B cell (primary cell): ENCODE measurements at regions not wholly inside any gene's neighbourhood (a gene's known extent, or its start where the extent isn't known, plus 50 kb on each side); places are given as distances from the start of the nearest gene placed in this dataset.

Experiments used
- ATAC-seq: fragments of 200-7000 bp; cut with Tn5 transposase; one replicate; pipeline ENCODE4 v1.10.0; 2021; ENCODE audit warnings: low read depth, mild to moderate bottlenecking, moderate number of reproducible peaks, moderate library complexity
- CTCF ChIA-PET: fragments of 350-600 bp; sonication (Branson Sonifier 250); formaldehyde crosslinking; loops from one replicate; lab custom pipeline; 2021; ENCODE audit warnings: antibody characterized with exemption, inconsistent platforms; lab: Charles Lee
- POLR2A ChIA-PET: fragments of 350-600 bp; sonication (Branson Sonifier 250); formaldehyde crosslinking; loops from one replicate; lab custom pipeline; 2021; ENCODE audit warnings: antibody characterized with exemption; lab: Charles Lee
- DNase-seq: peaks from one replicate; pipeline ENCODE4 v3.0.0; 2013
- H2AFZ ChIP-seq: 2 replicates; pipeline ENCODE4 v1.6.1; 2012; ENCODE audit warnings: mild to moderate bottlenecking, low read depth, low read length; ENCODE audit not compliant: insufficient read depth, poor library complexity, severe bottlenecking
- H3K27ac ChIP-seq, 2 donors: 1 replicate in 1 of 2; 2 replicates in 1 of 2; pipeline ENCODE4 v1.5.1; 2012 to 2013; ENCODE audit warnings: low read length in 2 of 2, mild to moderate bottlenecking in 2 of 2, moderate library complexity in 1 of 2
- H3K27me3 ChIP-seq, 4 experiments: fragments of 200-600 bp in 1 of 4; sonication (generic) in 1 of 4; replicated peaks in 1 of 4; 1 replicate in 2 of 4; 2 replicates in 2 of 4; pipeline versions ENCODE4 v1.6.1 to v1.7.0; 2013 to 2016; ENCODE audit warnings: low read length in 3 of 4, mild to moderate bottlenecking in 2 of 4, mixed read lengths in 1 of 4, moderate library complexity in 1 of 4; ENCODE audit not compliant: insufficient read depth in 4 of 4, control insufficient read depth in 3 of 4; ENCODE audit errors: control extremely low read depth in 1 of 4
- H3K36me3 ChIP-seq, 2 experiments: replicated peaks in 1 of 2; 1 replicate in 1 of 2; 2 replicates in 1 of 2; pipeline versions ENCODE4 v1.6.1 to v1.7.1; 2013; ENCODE audit warnings: low read length in 1 of 2; ENCODE audit not compliant: insufficient read depth in 2 of 2, control insufficient read depth in 1 of 2; ENCODE audit errors: control extremely low read depth in 1 of 2, extremely low read depth in 1 of 2
- H3K4me1 ChIP-seq, 2 donors: fragments of 200-600 bp in 1 of 2; sonication (generic) in 1 of 2; 1 replicate in 1 of 2; 2 replicates in 1 of 2; pipeline versions ENCODE4 v1.5.1 to v1.6.1; 2013 to 2017; ENCODE audit warnings: low read length in 2 of 2; ENCODE audit not compliant: control insufficient read depth in 2 of 2, insufficient read depth in 2 of 2
- H3K4me2 ChIP-seq: replicated peaks from 2 replicates; pipeline ENCODE3; 2012; ENCODE audit warnings: mild to moderate bottlenecking, low read depth, low read length; ENCODE audit not compliant: poor library complexity, severe bottlenecking
- H3K4me3 ChIP-seq, 5 experiments: fragments of 200-600 bp in 1 of 5; sonication (generic) in 1 of 5; 1 replicate in 3 of 5; 2 replicates in 2 of 5; pipeline versions ENCODE4 v1.5.1 to v1.7.0; 2011 to 2016; ENCODE audit warnings: low read length in 4 of 5, mild to moderate bottlenecking in 4 of 5, low read depth in 2 of 5, control low read depth in 1 of 5, moderate library complexity in 1 of 5; ENCODE audit not compliant: insufficient read depth in 1 of 5; ENCODE audit errors: control extremely low read depth in 1 of 5, extremely low read depth in 1 of 5
- H3K79me2 ChIP-seq: fragments of 200-600 bp; sonication (generic); one replicate; pipeline ENCODE4 v1.6.0; 2016; ENCODE audit warnings: low read length; ENCODE audit not compliant: control insufficient read depth, insufficient read depth
- H3K9ac ChIP-seq: fragments of 200-600 bp; sonication (generic); 2 replicates; pipeline ENCODE4 v1.6.1; 2017; ENCODE audit warnings: mild to moderate bottlenecking, low read length, moderate library complexity
- H3K9me3 ChIP-seq, 3 donors: one replicate each; pipeline versions ENCODE4 v1.6.1 to v1.7.1; 2013; ENCODE audit warnings: low read length in 2 of 3; ENCODE audit not compliant: control insufficient read depth in 2 of 3, insufficient read depth in 1 of 3; ENCODE audit errors: control extremely low read depth in 1 of 3
- H4K20me1 ChIP-seq: 2 replicates; pipeline ENCODE4 v1.6.0; 2012; ENCODE audit warnings: mild to moderate bottlenecking, low read length; ENCODE audit not compliant: insufficient read depth, control insufficient read depth, poor library complexity, severe bottlenecking
- H3K27ac Mint-ChIP-seq: one replicate; pipeline ENCODE4 v1.8.0; 2021; ENCODE audit warnings: mixed read lengths
- H3K27me3 Mint-ChIP-seq: one replicate; pipeline ENCODE4 v1.8.0; 2021; ENCODE audit warnings: mixed read lengths
- H3K4me1 Mint-ChIP-seq: one replicate; pipeline ENCODE4 v1.8.0; 2021; ENCODE audit warnings: mixed read lengths
- H3K4me3 Mint-ChIP-seq: one replicate; pipeline ENCODE4 v1.8.0; 2021; ENCODE audit warnings: mixed read lengths
- H3K9me3 Mint-ChIP-seq: one replicate; pipeline ENCODE4 v1.8.0; 2022; ENCODE audit warnings: mixed read lengths; ENCODE audit not compliant: insufficient read depth
- EZH2 ChIP-seq: IDR thresholded peaks from 2 replicates; pipeline ENCODE4 v1.6.1; 2012; ENCODE audit warnings: borderline replicate concordance, low read depth, mild to moderate bottlenecking, moderate library complexity, low read length; ENCODE audit not compliant: insufficient read depth, poor library complexity, severe bottlenecking
- WGBS: methylation state at CpG from one replicate; pipeline ENCODE4 v1.1.5; 2013; ENCODE audit warnings: missing lambda C conversion rate; ENCODE audit not compliant: insufficient coverage; 5-methylcytosine and 5-hydroxymethylcytosine counted together
- intact Hi-C: fragments of 100-400 bp; cut with micrococcal nuclease; formaldehyde crosslinking; loops from one replicate; pipeline ENCODE4 v1.10.0; 2022
- TF ChIP-seq, protein P1 (sequence below): fragments of 200-600 bp; IDR thresholded peaks from one replicate; pipeline ENCODE4 v1.8.0; 2022; ENCODE audit warnings: antibody characterized with exemption, mild to moderate bottlenecking

DNA sequence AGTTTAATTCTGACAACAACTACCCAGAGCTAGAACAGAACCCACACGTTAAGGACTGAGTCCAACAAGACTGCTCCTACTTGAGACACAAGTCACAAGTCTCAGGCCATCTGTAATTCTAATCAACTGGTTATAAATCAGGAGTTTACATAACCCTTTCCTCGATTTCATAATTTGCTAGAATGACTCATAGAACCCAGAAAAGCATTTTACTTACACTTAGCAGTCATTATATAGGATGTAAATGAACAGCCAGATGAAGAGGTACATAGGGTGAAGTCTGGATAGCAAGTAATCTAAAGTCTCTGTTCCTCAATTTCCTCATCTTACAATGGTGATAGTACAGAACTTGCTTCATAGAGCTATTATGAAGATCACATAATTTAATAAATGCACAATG, 1018.2 kb downstream of the DIPK2A start:
- TF ChIP-seq, protein P1, sequence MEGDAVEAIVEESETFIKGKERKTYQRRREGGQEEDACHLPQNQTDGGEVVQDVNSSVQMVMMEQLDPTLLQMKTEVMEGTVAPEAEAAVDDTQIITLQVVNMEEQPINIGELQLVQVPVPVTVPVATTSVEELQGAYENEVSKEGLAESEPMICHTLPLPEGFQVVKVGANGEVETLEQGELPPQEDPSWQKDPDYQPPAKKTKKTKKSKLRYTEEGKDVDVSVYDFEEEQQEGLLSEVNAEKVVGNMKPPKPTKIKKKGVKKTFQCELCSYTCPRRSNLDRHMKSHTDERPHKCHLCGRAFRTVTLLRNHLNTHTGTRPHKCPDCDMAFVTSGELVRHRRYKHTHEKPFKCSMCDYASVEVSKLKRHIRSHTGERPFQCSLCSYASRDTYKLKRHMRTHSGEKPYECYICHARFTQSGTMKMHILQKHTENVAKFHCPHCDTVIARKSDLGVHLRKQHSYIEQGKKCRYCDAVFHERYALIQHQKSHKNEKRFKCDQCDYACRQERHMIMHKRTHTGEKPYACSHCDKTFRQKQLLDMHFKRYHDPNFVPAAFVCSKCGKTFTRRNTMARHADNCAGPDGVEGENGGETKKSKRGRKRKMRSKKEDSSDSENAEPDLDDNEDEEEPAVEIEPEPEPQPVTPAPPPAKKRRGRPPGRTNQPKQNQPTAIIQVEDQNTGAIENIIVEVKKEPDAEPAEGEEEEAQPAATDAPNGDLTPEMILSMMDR, result no peak
- no peak for TF ChIP-seq EZH2
- Histone ChIP-seq H2AFZ (no peak overlapping the region), H3K27ac (no peak overlapping the region), H3K79me2 (no peaks in the 10 kb centered on the region), H3K4me3 (no peak overlapping the region), H3K27me3 (no peaks in the 10 kb centered on the region), H3K4me2 (no peak overlapping the region), H3K36me3 (no peaks in the 10 kb centered on the region), H3K9me3 (no peaks in the 10 kb centered on the region), H3K4me1 (no peaks in the 10 kb centered on the region), H3K9ac (no peak overlapping the region), H4K20me1 (no peaks in the 10 kb centered on the region)
- intact Hi-C loops, result no loop called here
- Mint-ChIP-seq H3K4me1 (no peaks in the 10 kb centered on the region), H3K4me3 (no peak overlapping the region), H3K27ac (no peak overlapping the region), H3K9me3 (peaks cover 4% of the 10 kb centered on the region), H3K27me3 (no peaks in the 10 kb centered on the region)
- 55% methylated on average over 1 of the region's 2 CpGs for WGBS
- ATAC-seq (no peak), DNase-seq (no peak)
- CTCF ChIA-PET, result no interaction called here
- POLR2A ChIA-PET, result no interaction called here

DNA sequence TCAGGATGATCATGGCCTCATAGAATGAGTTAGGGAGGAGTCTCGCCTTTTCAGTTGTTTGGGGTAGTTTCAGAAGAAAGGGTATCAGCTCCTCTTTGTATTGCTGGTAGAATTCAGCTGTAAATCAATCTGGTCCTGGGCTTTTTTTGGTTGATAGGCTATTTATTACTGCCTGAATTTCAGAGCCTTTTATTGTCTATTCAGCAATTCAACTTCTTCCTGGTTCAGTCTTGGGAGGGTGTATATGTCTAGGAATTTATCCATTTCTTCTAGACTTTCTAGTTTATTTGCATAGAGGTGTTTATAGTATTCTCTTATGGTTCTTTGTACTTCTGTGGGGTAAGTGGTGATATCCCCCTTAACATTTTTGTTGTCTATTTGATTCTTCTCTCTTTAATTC, 1024.2 kb downstream of the DIPK2A start:
- Histone ChIP-seq H2AFZ (no peak overlapping the region), H3K36me3 (no peaks in the 10 kb centered on the region), H3K4me1 (no peaks in the 10 kb centered on the region), H3K79me2 (no peaks in the 10 kb centered on the region), H3K27me3 (no peaks in the 10 kb centered on the region), H3K4me2 (no peak overlapping the region), H3K4me3 (no peak overlapping the region), H3K27ac (no peak overlapping the region), H3K9ac (no peak overlapping the region), H4K20me1 (no peaks in the 10 kb centered on the region), H3K9me3 (peaks cover 0 to 7% (median 0%) of the 10 kb centered on the region in 3 donors)
- ChIA-PET POLR2A (no interaction called here), CTCF (no interaction called here)
- ATAC-seq (no peak), DNase-seq (no peak)
- no peaks in the 10 kb centered on the region for H3K4me1 Mint-ChIP-seq
- TF ChIP-seq, protein P1, result no peak
- no peak for TF ChIP-seq EZH2
- no peak overlapping the region for H3K4me3 Mint-ChIP-seq
- peaks cover 8% of the 10 kb centered on the region for H3K9me3 Mint-ChIP-seq
- H3K27ac Mint-ChIP-seq, result no peak overlapping the region
- H3K27me3 Mint-ChIP-seq, result no peaks in the 10 kb centered on the region
- intact Hi-C loops, result no loop called here
- WGBS, result 33% methylated on average over 1 of the region's 1 CpG
